GDM1 (cell line): ENCODE measurements at regions not wholly inside any gene's neighbourhood (a gene's known extent, or its start where the extent isn't known, plus 50 kb on each side); places are given as distances from the start of the nearest gene placed in this dataset.
"Not testable (repeated sequence)": the region's sequence is repeated elsewhere in the genome, so short reads cannot be mapped to it uniquely, and the experiment has no call there.

Source experiments
- DNase-seq: peaks from one replicate; lab custom pipeline; 2025; lab: John Stamatoyannopoulos, UW

DNA sequence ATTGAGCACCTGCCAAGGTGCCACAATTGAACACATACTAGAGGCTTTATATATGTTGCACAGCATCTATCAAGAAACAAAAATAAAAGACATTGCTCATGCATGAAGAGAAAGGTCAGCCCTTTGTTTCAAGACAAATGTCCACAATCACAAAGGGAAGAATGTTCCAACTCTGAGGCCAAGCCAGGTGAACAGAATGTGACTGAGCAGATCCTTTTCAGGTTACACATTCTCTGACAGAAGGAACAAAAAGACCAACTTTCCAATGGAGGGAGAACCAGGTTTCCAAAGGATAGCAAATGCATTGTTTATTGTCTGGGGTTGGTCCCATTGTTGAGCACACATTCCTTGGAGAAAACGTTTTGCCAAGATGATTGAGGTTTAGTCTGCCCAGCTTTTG, 50.2 kb upstream of the FAM174B start:
- DNase-seq, result no peak

DNA sequence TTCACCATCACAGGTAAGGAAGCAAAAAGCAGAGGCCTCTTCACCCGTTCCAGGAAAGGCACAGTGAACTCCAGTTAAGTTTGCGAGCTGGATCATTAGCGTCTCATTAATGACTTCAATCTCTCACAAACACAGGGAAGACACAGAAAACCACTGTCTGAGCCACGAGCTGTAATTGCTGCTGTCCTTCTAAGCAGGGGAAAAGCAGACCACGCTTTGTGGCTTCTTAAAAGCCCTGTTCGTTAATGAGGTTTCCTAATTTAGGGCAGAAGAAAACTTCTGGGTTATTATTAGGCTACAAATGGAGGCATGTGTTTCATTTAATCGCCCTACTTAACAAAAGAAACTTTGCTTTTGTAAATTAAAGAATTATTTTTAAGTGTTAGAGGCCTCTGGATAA, 50.6 kb upstream of the FAM174B start:
- DNase-seq, result no peak

DNA sequence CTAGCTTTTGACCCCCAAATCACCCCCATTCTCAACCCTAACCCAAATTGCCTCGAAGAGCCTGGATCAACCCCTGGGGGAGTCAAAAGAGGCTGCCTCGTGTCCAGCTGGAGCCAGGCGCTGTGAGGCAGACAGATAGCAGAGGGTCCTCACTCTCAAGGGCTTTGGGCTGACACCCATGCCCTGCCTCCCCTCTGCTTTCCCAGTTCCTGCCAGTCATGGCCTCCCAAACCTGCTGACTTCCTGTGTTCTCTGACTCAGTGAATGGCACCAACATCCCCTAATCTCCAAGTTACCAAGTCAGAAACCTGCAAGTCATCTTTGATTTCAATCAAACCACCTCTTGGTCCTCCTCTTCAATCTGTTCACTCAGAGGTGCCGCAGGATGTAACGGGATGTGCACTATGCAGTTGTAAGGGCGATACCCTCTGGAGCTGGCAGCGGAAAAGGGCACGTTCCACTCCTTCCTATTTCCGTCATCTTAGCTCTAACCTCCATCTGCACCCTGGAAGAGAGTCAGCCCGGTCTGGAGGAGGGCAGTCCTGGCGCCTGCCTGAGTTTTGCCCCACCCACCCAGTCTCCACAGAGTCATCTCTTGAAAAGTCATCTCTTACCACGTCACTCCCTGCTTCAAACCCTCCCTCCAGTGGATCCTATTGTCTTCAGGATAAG, 52.4 kb upstream of the FAM174B start:
- no peak for DNase-seq

- no peak for DNase-seq
These were observed 53.1 kb upstream of the FAM174B start for GRCh38 chr15:92708635-92709034.

- no peak for DNase-seq
These were observed 53.7 kb upstream of the FAM174B start for GRCh38 chr15:92709110-92709790.

DNA sequence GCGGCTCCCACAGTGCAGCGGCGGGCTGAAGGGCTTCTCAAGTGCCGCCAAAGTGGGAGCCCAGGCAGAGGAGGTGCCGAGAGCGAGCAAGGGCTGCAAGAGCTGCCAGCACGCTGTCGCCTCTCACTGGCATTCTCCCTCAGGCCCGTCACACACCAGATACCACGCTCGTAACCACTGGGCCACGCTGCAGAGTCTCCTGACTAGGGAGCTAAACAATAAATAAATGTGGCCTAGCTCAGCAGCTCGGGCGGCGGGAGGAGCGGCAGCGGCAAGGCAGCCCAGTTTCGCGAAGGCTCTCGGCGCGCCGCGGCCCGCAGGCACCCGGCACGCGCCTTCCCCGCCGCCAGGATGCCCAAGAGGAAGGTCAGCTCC, 55.9 kb upstream of the FAM174B start:
- DNase-seq, result no peak

GRCh38 chr15:92714077-92714476, 58.5 kb upstream of the FAM174B start:
- DNase-seq, result peak; percentile 16

GRCh38 chr15:92714477-92715401, 59.2 kb upstream of the FAM174B start:
- DNase-seq, result peak; percentile 45

DNA sequence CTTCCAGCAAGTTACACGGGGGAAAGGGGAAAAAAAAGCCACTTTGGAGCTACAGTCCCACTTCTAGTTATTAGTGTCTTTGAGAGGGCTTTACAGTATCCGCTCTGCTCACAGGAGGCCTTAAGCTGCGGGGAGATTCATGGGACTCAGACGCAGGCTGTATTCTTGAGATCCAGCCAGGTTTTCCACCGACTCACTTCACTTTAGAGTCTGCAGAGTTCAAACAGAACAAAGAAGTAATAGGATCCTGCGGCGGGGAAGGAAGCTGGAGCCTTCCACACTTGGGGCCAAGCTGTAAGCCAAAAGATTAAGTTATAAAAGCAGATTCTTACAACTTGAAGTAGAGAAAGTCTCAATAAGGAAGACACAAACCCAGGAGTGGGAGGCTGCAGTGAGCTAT, 60.2 kb upstream of the FAM174B start:
- DNase-seq, result no peak

DNA sequence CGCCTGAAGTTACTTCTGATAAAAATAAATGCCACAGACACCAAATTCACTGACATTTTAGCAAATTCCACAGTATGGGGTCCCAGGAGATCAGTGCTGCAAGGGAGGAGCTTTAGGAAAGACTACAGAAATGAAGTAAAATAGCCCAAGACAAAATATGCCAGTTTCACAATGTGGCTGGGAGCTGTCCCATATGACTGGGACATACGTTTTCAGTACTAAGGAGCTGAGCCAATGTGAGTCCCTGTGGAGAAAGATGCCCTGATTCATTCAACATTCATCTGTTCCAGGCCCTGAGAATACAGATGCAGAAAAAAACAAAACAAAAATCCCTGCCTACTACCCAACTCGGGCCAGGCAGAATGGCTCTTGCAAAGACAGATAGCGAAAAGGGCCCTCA, 63.4 kb upstream of the FAM174B start:
- DNase-seq, result no peak

GRCh38 chr15:92724144-92724543, 68.6 kb upstream of the FAM174B start:
- DNase-seq, result no peak

- DNase-seq, result no peak
These were observed 69.6 kb upstream of the FAM174B start for GRCh38 chr15:92725171-92725570.

DNA sequence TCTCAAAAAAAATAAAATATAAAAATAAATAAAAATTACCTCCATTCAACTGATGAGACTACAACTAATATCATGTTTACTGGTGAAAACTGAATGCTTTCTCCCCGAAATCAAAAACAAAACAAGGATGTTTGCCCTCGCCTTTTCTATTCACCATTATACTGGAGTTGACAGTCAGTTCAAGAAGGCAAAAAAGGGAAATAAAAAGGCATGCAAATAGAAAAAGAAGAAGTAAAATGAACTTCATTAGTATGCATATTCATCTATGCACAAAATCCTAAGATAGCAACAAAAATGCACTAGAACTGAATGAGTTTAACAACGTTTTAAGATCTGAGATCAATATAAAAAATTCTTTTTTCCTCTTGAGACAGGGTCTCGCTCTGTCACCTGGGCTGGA, 72.7 kb upstream of the FAM174B start:
- DNase-seq, result no peak

- no peak for DNase-seq
These were observed 77.7 kb upstream of the FAM174B start for GRCh38 chr15:92733090-92733933.

GRCh38 chr15:92733934-92734521, 78.5 kb upstream of the FAM174B start:
- no peak for DNase-seq

GRCh38 chr15:92739246-92739645, 83.7 kb upstream of the FAM174B start:
- DNase-seq, result not testable (repeated sequence)

DNA sequence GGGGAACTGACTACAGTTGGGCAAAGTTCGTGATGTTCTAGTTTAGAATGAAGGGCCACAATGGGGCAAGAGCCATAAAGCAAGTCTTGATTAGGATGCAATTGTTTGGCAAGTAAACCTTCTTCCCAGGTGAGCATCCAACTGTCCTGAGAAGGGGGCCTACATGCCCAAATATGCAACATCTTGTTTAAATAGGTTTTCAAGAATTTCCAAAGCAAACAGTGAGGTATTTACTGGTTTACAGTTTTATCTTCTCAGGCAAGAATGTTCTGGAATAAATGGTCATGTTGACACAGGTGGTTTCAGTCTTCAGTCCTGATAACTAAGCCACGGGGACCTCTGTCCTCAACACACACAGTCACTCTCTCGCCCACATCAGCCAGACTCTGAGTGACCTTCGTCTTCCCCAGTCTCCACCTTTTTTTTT, 90.3 kb upstream of the FAM174B start:
- DNase-seq, result no peak

DNA sequence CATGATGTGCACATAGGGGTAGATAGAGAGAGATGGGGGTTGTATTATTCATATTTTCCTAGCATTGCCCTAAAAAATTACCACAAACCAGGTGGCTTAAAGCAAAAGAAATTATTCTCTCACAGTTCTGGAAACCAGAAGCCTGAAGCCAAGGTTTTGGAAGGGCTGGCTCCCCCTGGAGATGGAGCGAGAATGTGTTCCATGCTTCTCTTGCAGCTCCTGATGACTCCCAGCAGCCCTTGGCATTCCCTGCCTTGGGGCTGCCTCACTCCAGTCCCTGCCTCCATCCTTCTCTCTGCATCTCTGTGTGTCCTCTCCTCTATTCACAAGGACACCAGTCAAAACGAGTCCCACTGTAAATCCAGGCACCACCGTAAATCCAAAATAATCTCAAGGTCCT, 91.5 kb upstream of the FAM174B start:
- no peak for DNase-seq

DNA sequence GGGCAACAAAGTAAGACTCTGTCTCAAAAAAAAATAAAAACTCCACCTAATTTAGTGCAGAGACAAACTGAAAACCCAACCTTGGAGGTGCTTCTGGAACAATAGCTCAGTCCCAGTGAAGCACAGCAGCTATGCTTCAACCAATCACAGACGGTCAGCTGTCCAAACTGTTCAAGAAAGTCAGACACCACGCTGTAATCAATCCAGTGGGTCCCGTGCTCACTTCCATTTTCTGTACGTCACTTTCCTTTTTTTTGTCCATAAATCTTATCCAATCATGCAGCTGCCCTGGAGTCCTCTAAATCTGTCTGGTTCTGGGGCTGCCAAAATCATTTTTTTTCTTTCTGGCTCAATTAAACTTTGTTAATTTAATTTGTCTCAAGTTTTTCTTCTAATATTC, 93.6 kb upstream of the FAM174B start:
- no peak for DNase-seq

- DNase-seq, result no peak
These were observed 94.4 kb upstream of the FAM174B start for GRCh38 chr15:92749946-92750345.

GRCh38 chr15:92751528-92751927, 96.0 kb upstream of the FAM174B start:
- DNase-seq, result no peak

- no peak for DNase-seq
These were observed 98.0 kb upstream of the FAM174B start for GRCh38 chr15:92753591-92753990.
